Lung (tissue), 11 donors: ENCODE measurements at regions not wholly inside any gene's neighbourhood (a gene's known extent, or its start where the extent isn't known, plus 50 kb on each side); places are given as distances from the start of the nearest gene placed in this dataset.
"Not testable (repeated sequence)": the region's sequence is repeated elsewhere in the genome, so short reads cannot be mapped to it uniquely, and the experiment has no call there.

ENCODE experiments used
- ATAC-seq: fragments of 200-7000 bp; cut with Tn5 transposase; one replicate; pipeline ENCODE4 v1.9.1; 2020; ENCODE audit warnings: moderate number of reproducible peaks; ENCODE audit not compliant: insufficient read depth, low FRiP score
- DNase-seq, 3 donors: peaks; one replicate each; pipeline ENCODE4 v3.0.0-alpha.2; 2013 to 2017
- H3K27ac ChIP-seq, 2 donors: one replicate each; pipeline ENCODE4 v1.5.1; 2013; ENCODE audit warnings: mild to moderate bottlenecking in 2 of 2, moderate library complexity in 2 of 2, control low read depth in 1 of 2, inconsistent platforms in 1 of 2, low read depth in 1 of 2, low read length in 1 of 2
- H3K27me3 ChIP-seq, 3 donors: one replicate each; pipeline ENCODE4 v1.5.1; 2013; ENCODE audit warnings: low read length in 2 of 3; ENCODE audit not compliant: control insufficient read depth in 3 of 3, insufficient read depth in 3 of 3
- H3K36me3 ChIP-seq, 4 donors: one replicate each; pipeline ENCODE4 v1.5.1; 2013; ENCODE audit warnings: low read length in 4 of 4, mild to moderate bottlenecking in 1 of 4, moderate library complexity in 1 of 4; ENCODE audit not compliant: control insufficient read depth in 4 of 4, insufficient read depth in 4 of 4
- H3K4me1 ChIP-seq, 5 donors: one replicate each; pipeline ENCODE4 v1.5.1; 2013; ENCODE audit warnings: low read length in 5 of 5, mild to moderate bottlenecking in 2 of 5, moderate library complexity in 1 of 5; ENCODE audit not compliant: control insufficient read depth in 5 of 5, insufficient read depth in 5 of 5
- H3K4me3 ChIP-seq: one replicate; pipeline ENCODE4 v1.5.1; 2013; ENCODE audit warnings: mild to moderate bottlenecking, control low read depth, moderate library complexity
- H3K9ac ChIP-seq, 2 donors: one replicate each; pipeline ENCODE4 v1.5.1; 2013; ENCODE audit warnings: low read length in 2 of 2, control low read depth in 1 of 2; ENCODE audit not compliant: insufficient read depth in 1 of 2
- H3K9me3 ChIP-seq, 4 donors: one replicate each; pipeline ENCODE4 v1.5.1; 2013; ENCODE audit warnings: low read length in 3 of 4, mild to moderate bottlenecking in 1 of 4, moderate library complexity in 1 of 4; ENCODE audit not compliant: control insufficient read depth in 4 of 4, insufficient read depth in 3 of 4
- CTCF ChIP-seq: IDR thresholded peaks from 2 replicates; pipeline ENCODE4 v1.5.1; 2012; ENCODE audit warnings: mild to moderate bottlenecking; ENCODE audit errors: control extremely low read depth, extremely low read depth
- WGBS, 2 donors: extraction: QIAGEN DNeasy Blood & Tissue Kit; methylation state at CpG; one replicate each; pipeline ENCODE4 v1.1.7; 2013; 5-methylcytosine and 5-hydroxymethylcytosine counted together
- donor health status: control.
- donor health status: control.
- donor health status: Bipolar disorder and iron deficiency.
- donor health status: healthy.
- donor health status: DM: yes; HTN: yes; CAD: no.

- Histone ChIP-seq H3K9me3 (peaks cover 0 to under 1% (median 0%) of the 10 kb centered on the region in 4 donors), H3K27me3 (no peaks in the 10 kb centered on the region), H3K4me1 (no peaks in the 10 kb centered on the region), H3K27ac (no peak overlapping the region), H3K4me3 (no peak overlapping the region), H3K36me3 (no peaks in the 10 kb centered on the region), H3K9ac (no peak overlapping the region)
- TF ChIP-seq CTCF: no peak
- WGBS, 2 donors: 93 to 94% methylated on average over 2 of the region's 2 CpGs
- no peak for ATAC-seq
- DNase-seq: no peak
Measured at GRCh38 chr3:78088006-78088405, 1048.1 kb downstream of the ROBO2 start.

DNA sequence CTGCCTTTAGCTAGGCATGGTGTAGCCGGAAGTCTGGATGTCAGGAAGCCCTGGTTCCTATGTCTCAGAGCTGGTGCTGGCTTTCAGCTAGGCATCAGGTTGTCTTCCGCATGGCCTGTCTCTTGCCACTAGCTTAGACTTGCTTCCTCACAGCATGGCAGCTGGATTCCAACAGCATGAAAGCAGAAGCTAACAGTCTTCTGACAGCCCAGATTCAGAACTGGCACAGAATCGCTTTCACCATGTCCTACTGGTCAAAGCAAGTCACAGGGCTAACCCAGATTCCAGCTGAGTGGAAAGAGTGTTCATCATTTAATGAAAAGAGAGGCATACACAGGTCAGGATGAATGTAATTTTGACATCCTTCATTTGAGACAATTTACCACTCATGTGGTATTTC, 1050.5 kb downstream of the ROBO2 start:
- no peaks in the 10 kb centered on the region for H3K36me3 ChIP-seq
- H3K9me3 ChIP-seq: peaks cover 0 to 2% (median 0%) of the 10 kb centered on the region in 4 donors
- WGBS, 2 donors: 91 to 95% methylated on average over 3 of the region's 3 CpGs
- TF ChIP-seq CTCF: no peak
- no peaks in the 10 kb centered on the region for H3K27me3 ChIP-seq
- no peak overlapping the region for H3K4me3 ChIP-seq
- no peak for ATAC-seq
- H3K9ac ChIP-seq: no peak overlapping the region
- no peak overlapping the region for H3K27ac ChIP-seq
- no peaks in the 10 kb centered on the region for H3K4me1 ChIP-seq
- peak in 1 of 3 donors; percentile 13 for DNase-seq

DNA sequence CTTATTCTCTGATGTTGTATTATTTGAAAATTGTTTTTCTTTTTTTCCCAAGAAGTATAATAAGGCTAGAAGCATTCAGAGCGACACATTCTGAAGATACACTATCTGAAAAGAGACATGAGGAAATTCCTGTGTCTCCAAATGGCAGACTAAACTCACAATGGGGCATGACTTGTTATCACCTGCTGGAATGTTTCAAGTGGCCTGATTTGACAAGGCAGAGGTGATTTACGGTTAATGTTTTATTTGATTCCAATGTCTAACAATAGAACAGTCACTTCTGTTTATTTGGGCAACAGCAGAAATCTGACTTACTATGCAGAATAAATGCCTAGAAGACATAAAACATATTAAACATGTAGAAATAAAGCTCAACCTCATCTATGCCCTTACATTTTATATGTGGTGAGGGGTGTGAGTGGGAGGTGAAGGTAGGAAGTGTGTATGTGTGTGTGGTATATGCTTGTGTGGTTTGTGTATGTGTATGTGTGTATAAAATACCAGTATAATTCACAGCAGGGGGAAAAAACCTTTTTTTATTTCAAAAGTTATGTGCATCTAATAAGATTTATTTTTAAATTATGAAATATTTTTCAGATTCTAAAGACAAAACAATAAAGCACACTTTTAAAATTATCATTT, 1051.7 kb downstream of the ROBO2 start:
- ATAC-seq: no peak
- WGBS, 2 donors: 64 to 77% methylated on average over 2 of the region's 2 CpGs

DNA sequence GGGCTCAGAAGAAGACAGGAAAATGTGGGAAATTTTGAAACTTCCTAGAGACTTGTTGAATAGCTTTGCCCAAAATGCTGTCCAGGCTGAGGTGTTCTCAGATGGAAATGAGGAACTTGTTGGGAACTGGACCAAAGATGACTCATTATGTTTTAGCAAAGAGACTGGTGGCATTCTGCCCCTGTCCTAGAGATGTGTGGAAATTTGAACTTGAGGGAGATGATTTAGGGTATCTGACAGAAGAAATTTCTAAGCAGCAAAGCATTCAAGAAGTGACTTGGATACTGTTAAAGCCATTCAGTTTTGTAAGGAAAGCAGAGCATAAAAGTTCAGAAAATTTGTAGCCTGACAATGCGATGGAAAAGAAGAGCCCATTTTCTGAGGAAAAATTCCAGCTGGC, 1052.7 kb downstream of the ROBO2 start:
- 73 to 84% methylated on average over 1 of the region's 1 CpG for WGBS, 2 donors

More for the DNA sequence above, 1051.7 kb downstream of the ROBO2 start:
- Histone ChIP-seq H3K9ac (no peak overlapping the region), H3K4me1 (no peaks in the 10 kb centered on the region), H3K9me3 (peaks cover 0 to 2% (median 0%) of the 10 kb centered on the region in 4 donors), H3K27ac (peak overlapping the region in 1 of 2 donors; percentile 60), H3K4me3 (no peak overlapping the region), H3K36me3 (no peaks in the 10 kb centered on the region), H3K27me3 (no peaks in the 10 kb centered on the region)
- no peak for DNase-seq
- TF ChIP-seq CTCF: no peak

More for the DNA sequence above, 1052.7 kb downstream of the ROBO2 start:
- H3K4me3 ChIP-seq, H3K9me3 ChIP-seq, H3K4me1 ChIP-seq, H3K36me3 ChIP-seq, H3K9ac ChIP-seq, DNase-seq, ATAC-seq, H3K27me3 ChIP-seq: not testable (repeated sequence)
- H3K27ac ChIP-seq: peak overlapping the region in 1 of 2 donors; percentile 33
